ENCODE measurements at regions not wholly inside any gene's neighbourhood (a gene's known extent, or its start where the extent isn't known, plus 50 kb on each side); places are given as distances from the start of the nearest gene placed in this dataset.

DNA sequence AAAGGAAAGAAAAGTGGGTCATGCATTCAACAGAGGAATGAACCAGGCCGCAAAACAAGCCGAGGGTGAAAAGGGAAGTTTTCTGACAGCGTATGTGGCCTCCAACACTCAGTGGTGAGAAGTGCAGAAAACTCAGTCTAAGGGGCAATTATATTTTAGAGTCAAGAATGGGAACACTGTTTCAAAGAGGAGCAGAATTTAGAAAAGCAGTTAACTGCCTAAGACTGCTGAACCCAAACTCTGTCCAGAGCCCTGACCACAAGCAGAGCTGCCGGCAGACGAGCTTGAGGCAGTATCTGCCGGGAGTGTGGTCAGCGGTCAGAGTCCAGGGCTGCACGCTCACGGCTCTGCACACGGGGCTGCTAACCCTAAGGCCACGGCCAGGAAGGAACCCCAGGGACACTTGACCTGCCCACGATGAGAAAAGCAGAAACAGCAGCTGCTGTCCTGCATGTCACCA is 347.0 kb upstream of the ID2 start:
- H3K27ac ChIP-seq: no peak overlapping the region
- in situ Hi-C loops (cut with MboI; ENCODE audit: low pct_ligation_motif_present in 1 of 4, low pct_unique_long_range_greater_than_20kb in 1 of 4, low sequenced_read_pairs in 3 of 4): no loop called here
- no peaks in the 10 kb centered on the region for H3K27me3 ChIP-seq
- H3K36me3 ChIP-seq: no peaks in the 10 kb centered on the region
- 79% methylated on average over 12 of the region's 12 CpGs; no CpG with 5 or more reads in 1 of the 2 donors for WGBS, 2 donors (ENCODE audit: low coverage in 1 of 2)
- intact Hi-C loops (cut with DNase I; ENCODE audit: low total_unique reads): no loop called here
- TF ChIP-seq POLR2AphosphoS5 (IDR thresholded peaks at IDR 0.05) (no peak), POLR2A (IDR thresholded peaks at IDR 0.05) (no peak), EP300 (IDR thresholded peaks at IDR 0.05; ENCODE audit: low read depth) (no peak)
- TF ChIP-seq, protein P1, sequence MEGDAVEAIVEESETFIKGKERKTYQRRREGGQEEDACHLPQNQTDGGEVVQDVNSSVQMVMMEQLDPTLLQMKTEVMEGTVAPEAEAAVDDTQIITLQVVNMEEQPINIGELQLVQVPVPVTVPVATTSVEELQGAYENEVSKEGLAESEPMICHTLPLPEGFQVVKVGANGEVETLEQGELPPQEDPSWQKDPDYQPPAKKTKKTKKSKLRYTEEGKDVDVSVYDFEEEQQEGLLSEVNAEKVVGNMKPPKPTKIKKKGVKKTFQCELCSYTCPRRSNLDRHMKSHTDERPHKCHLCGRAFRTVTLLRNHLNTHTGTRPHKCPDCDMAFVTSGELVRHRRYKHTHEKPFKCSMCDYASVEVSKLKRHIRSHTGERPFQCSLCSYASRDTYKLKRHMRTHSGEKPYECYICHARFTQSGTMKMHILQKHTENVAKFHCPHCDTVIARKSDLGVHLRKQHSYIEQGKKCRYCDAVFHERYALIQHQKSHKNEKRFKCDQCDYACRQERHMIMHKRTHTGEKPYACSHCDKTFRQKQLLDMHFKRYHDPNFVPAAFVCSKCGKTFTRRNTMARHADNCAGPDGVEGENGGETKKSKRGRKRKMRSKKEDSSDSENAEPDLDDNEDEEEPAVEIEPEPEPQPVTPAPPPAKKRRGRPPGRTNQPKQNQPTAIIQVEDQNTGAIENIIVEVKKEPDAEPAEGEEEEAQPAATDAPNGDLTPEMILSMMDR (IDR thresholded peaks at IDR 0.05): no peak
- no peak for DNase-seq
- no peak overlapping the region for H3K4me3 ChIP-seq
- H3K4me1 ChIP-seq: no peaks in the 10 kb centered on the region
- H3K9me3 ChIP-seq: no peaks in the 10 kb centered on the region

DNA sequence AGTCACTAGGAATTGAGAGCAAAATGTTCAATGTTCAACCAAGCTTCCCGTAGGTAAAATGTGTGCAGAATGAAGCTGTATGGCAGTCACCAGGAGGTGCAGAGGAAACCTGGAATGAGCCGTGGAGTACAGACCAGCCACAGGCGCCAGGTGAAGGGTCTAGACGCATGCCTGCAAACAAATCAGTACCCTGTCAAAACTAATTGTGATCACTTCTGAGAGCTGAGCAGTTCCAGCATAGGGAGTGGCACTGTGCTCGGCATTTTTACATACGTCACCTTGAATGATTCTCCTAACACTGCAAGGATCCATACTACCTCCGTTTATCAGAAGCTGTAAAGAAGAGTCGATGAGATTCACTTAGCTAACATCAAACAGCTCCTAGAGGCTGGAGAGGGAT is 346.1 kb upstream of the ID2 start:
- H3K27ac ChIP-seq: no peak overlapping the region
- no peak overlapping the region for H3K4me3 ChIP-seq
- no peak for DNase-seq
- no peaks in the 10 kb centered on the region for H3K36me3 ChIP-seq
- H3K4me1 ChIP-seq: no peaks in the 10 kb centered on the region
- WGBS, 2 donors (ENCODE audit: low coverage in 1 of 2): 67 to 94% methylated on average over 1 to 8 of the region's 8 CpGs
- no peaks in the 10 kb centered on the region for H3K27me3 ChIP-seq
- H3K9me3 ChIP-seq: no peaks in the 10 kb centered on the region
- TF ChIP-seq POLR2AphosphoS5 (IDR thresholded peaks at IDR 0.05) (no peak), EP300 (IDR thresholded peaks at IDR 0.05; ENCODE audit: low read depth) (no peak), POLR2A (IDR thresholded peaks at IDR 0.05) (no peak)
- TF ChIP-seq, protein P1 (IDR thresholded peaks at IDR 0.05): no peak
- in situ Hi-C loops (cut with MboI; ENCODE audit: low pct_ligation_motif_present in 1 of 4, low pct_unique_long_range_greater_than_20kb in 1 of 4, low sequenced_read_pairs in 3 of 4): no loop called here
- intact Hi-C loops (cut with DNase I; ENCODE audit: low total_unique reads): no loop called here

DNA sequence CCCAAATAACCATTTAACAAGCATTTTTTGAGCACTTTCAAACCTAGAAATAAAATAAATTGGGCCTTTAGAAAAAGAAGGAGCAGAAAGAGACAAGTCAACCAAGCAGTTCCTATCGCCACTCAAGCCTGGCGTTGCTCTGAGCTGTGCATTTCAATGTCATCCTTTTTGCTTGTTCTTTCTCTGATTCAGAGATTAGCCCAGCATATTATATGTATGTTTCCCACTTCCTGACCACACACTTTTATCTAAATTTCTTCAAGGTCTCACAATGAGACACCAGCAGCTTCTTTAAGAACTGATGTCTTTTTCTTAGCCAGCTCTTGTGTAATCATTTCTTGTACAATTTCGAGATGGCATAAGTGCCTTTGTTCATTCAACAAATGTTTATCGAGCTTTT is 344.5 kb upstream of the ID2 start:
- no peak for DNase-seq
- intact Hi-C loops (cut with DNase I; ENCODE audit: low total_unique reads) (no loop called here), in situ Hi-C loops (cut with MboI; ENCODE audit: low pct_ligation_motif_present in 1 of 4, low pct_unique_long_range_greater_than_20kb in 1 of 4, low sequenced_read_pairs in 3 of 4) (no loop called here)
- Histone ChIP-seq H3K27me3 (no peaks in the 10 kb centered on the region), H3K9me3 (no peaks in the 10 kb centered on the region), H3K36me3 (no peaks in the 10 kb centered on the region), H3K4me3 (no peak overlapping the region), H3K27ac (no peak overlapping the region), H3K4me1 (peaks cover 0 to 2% (median 0%) of the 10 kb centered on the region in 4 donors)
- no peak for TF ChIP-seq EP300 (IDR thresholded peaks at IDR 0.05; ENCODE audit: low read depth)
- no peak for TF ChIP-seq POLR2A (IDR thresholded peaks at IDR 0.05)
- TF ChIP-seq, protein P1 (IDR thresholded peaks at IDR 0.05): no peak
- no peak for TF ChIP-seq POLR2AphosphoS5 (IDR thresholded peaks at IDR 0.05)
- 87 to 89% methylated on average over 4 of the region's 4 CpGs for WGBS, 2 donors (ENCODE audit: low coverage in 1 of 2)

DNA sequence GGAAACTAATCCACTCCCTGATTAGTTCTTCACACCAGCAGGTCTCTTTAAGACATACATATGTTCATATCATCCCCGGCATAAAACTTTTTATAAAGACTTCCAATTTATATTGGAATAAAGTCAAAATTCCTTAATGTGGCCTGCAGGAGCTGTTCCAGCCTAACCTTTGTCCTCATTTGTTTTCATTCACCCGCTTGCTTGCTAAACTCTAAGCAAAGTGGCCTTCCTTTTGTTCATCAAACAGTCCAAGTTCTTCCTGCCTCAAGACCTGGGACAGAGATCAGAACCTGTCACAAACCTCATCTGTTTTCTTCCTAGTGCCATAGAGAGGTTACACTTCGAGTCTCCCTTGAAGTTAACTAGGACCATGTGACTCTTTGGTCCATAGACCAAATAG is 339.4 kb upstream of the ID2 start:
- Histone ChIP-seq H3K36me3 (no peaks in the 10 kb centered on the region), H3K27me3 (no peaks in the 10 kb centered on the region), H3K9me3 (no peaks in the 10 kb centered on the region), H3K4me3 (no peak overlapping the region), H3K4me1 (peaks cover 0 to 7% (median 2%) of the 10 kb centered on the region in 4 donors), H3K27ac (no peak overlapping the region)
- WGBS, 2 donors (ENCODE audit: low coverage in 1 of 2): 27 to 46% methylated on average over 2 to 3 of the region's 3 CpGs
- no peak for DNase-seq
- intact Hi-C loops (cut with DNase I; ENCODE audit: low total_unique reads) (no loop called here), in situ Hi-C loops (cut with MboI; ENCODE audit: low pct_ligation_motif_present in 1 of 4, low pct_unique_long_range_greater_than_20kb in 1 of 4, low sequenced_read_pairs in 3 of 4) (no loop called here)
- TF ChIP-seq, protein P1 (IDR thresholded peaks at IDR 0.05): no peak
- TF ChIP-seq EP300 (IDR thresholded peaks at IDR 0.05; ENCODE audit: low read depth): no peak
